Neural cell (in vitro differentiated cells): ENCODE measurements at regions not wholly inside any gene's neighbourhood (a gene's known extent, or its start where the extent isn't known, plus 50 kb on each side); places are given as distances from the start of the nearest gene placed in this dataset.
A peak's percentile ranks its signal among the peaks of the same experiment; 100 is the strongest.
"Not testable (repeated sequence)": the region's sequence is repeated elsewhere in the genome, so short reads cannot be mapped to it uniquely, and the experiment has no call there.

Experiments used
- H2AFZ ChIP-seq: fragments of 200-600, 300-800 bp; sonication (generic), shearing (Covaris generic); 2 replicates; pipeline ENCODE4 v1.6.0; 2014; ENCODE audit warnings: low read depth, mild to moderate bottlenecking, antibody characterized with exemption, low read length, moderate library complexity
- H3F3A ChIP-seq: fragments of 200-600 bp; shearing (Covaris generic); 2 replicates; pipeline ENCODE4 v1.6.1; 2016; ENCODE audit warnings: mild to moderate bottlenecking, moderate library complexity, mixed read lengths, antibody characterized with exemption, low read length; ENCODE audit not compliant: insufficient read depth, poor library complexity, severe bottlenecking
- H3K27ac ChIP-seq: fragments of 200-600, 300-800 bp; sonication (generic), shearing (Covaris generic); 2 replicates; pipeline ENCODE4 v1.5.1; 2014; ENCODE audit warnings: mild to moderate bottlenecking, low read length, moderate library complexity
- H3K27me3 ChIP-seq: fragments of 300-800, 200-600 bp; sonication (generic), shearing (Covaris generic); 2 replicates; pipeline ENCODE4 v1.6.0; 2014; ENCODE audit warnings: mild to moderate bottlenecking, low read depth, low read length, moderate library complexity; ENCODE audit not compliant: insufficient read depth
- H3K36me3 ChIP-seq: fragments of 300-800, 200-600 bp; sonication (generic), shearing (Covaris generic); 2 replicates; pipeline ENCODE4 v1.5.1; 2014; ENCODE audit warnings: mild to moderate bottlenecking, antibody characterized with exemption, low read length, moderate library complexity; ENCODE audit not compliant: insufficient read depth
- H3K4me2 ChIP-seq: fragments of 300-800, 200-600 bp; sonication (generic), shearing (Covaris generic); 2 replicates; pipeline ENCODE4 v1.6.0; 2014; ENCODE audit warnings: mild to moderate bottlenecking, low read length
- H3K4me3 ChIP-seq: fragments of 300-800, 200-600 bp; sonication (generic), shearing (Covaris generic); 2 replicates; pipeline ENCODE4 v1.5.1; 2014; ENCODE audit warnings: mild to moderate bottlenecking, low read length, moderate library complexity
- H3K79me2 ChIP-seq: fragments of 200-600 bp; shearing (Covaris generic); replicated peaks from 2 replicates; pipeline ENCODE4 v1.6.0; 2014; ENCODE audit warnings: mild to moderate bottlenecking, low read length, moderate library complexity; ENCODE audit not compliant: insufficient read depth
- H3K9ac ChIP-seq: fragments of 300-800, 200-600 bp; sonication (generic), shearing (Covaris generic); 2 replicates; pipeline ENCODE4 v1.6.1; 2016; ENCODE audit warnings: mild to moderate bottlenecking, low read length, mixed read lengths
- H3K9me2 ChIP-seq: fragments of 200-600 bp; shearing (Covaris generic); 2 replicates; pipeline ENCODE4 v1.6.1; 2016; ENCODE audit warnings: mild to moderate bottlenecking, low read length, mixed read lengths; ENCODE audit not compliant: insufficient read depth
- H3K9me3 ChIP-seq: fragments of 200-600, 300-800 bp; sonication (generic), shearing (Covaris generic); 2 replicates; pipeline ENCODE4 v1.6.1; 2016; ENCODE audit warnings: mild to moderate bottlenecking, mixed run types, low read length, moderate library complexity, mixed read lengths
- H4K20me1 ChIP-seq: fragments of 200-600 bp; shearing (Covaris generic); 2 replicates; pipeline ENCODE4 v1.6.1; 2016; ENCODE audit warnings: mild to moderate bottlenecking, mixed run types; ENCODE audit not compliant: insufficient read depth
- EP300 ChIP-seq: fragments of 450-650 bp; conservative IDR thresholded peaks from 2 replicates; pipeline ENCODE4 v1.6.1; 2014; ENCODE audit warnings: antibody characterized with exemption, mild to moderate bottlenecking, moderate library complexity; ENCODE audit not compliant: poor library complexity, severe bottlenecking
- EZH2 ChIP-seq: fragments of 200-600, 300-800 bp; shearing (Covaris generic), sonication (generic); IDR thresholded peaks from 2 replicates; pipeline ENCODE4 v1.6.1; 2014; ENCODE audit warnings: antibody characterized with exemption, low read length, borderline replicate concordance, mild to moderate bottlenecking; ENCODE audit not compliant: insufficient read depth, poor library complexity, severe bottlenecking
- MXI1 ChIP-seq: fragments of 450-650 bp; conservative IDR thresholded peaks from 2 replicates; pipeline ENCODE4 v1.6.1; 2014; ENCODE audit warnings: antibody characterized with exemption, mild to moderate bottlenecking; ENCODE audit not compliant: poor library complexity, severe bottlenecking
- POLR2AphosphoS5 ChIP-seq: IDR thresholded peaks from 2 replicates; pipeline ENCODE4 v1.6.1; 2012
- RAD21 ChIP-seq: fragments of 450-650 bp; conservative IDR thresholded peaks from 2 replicates; pipeline ENCODE4 v1.6.1; 2014; ENCODE audit warnings: antibody characterized with exemption, mild to moderate bottlenecking, moderate library complexity
- REST ChIP-seq: IDR thresholded peaks from 2 replicates; pipeline ENCODE4 v1.6.1; 2012; ENCODE audit warnings: borderline replicate concordance
- SMC3 ChIP-seq: fragments of 450-650 bp; conservative IDR thresholded peaks from 2 replicates; pipeline ENCODE4 v1.6.1; 2014; ENCODE audit warnings: antibody characterized with exemption, mild to moderate bottlenecking, moderate library complexity; ENCODE audit not compliant: poor library complexity
- TAF1 ChIP-seq: IDR thresholded peaks from 2 replicates; pipeline ENCODE4 v1.6.1; 2012; ENCODE audit warnings: low read depth
- TF ChIP-seq, protein P1 (sequence below): fragments of 450-650 bp; IDR thresholded peaks from 2 replicates; pipeline ENCODE4 v1.5.1; 2014; ENCODE audit warnings: antibody characterized with exemption, mild to moderate bottlenecking, moderate library complexity; ENCODE audit not compliant: poor library complexity, severe bottlenecking

- Histone ChIP-seq H3K4me3 (no peak overlapping the region), H3K79me2 (no peaks in the 10 kb centered on the region), H3K27ac (no peak overlapping the region), H3F3A (no peaks in the 10 kb centered on the region), H3K36me3 (no peaks in the 10 kb centered on the region), H3K9me2 (no peaks in the 10 kb centered on the region), H3K27me3 (no peaks in the 10 kb centered on the region), H4K20me1 (no peaks in the 10 kb centered on the region), H3K4me2 (no peak overlapping the region), H3K9ac (no peak overlapping the region), H3K9me3 (no peaks in the 10 kb centered on the region), H2AFZ (no peak overlapping the region)
- no peak for TF ChIP-seq SMC3
- TF ChIP-seq MXI1, result no peak
- TF ChIP-seq EZH2, result no peak
- no peak for TF ChIP-seq POLR2AphosphoS5
Measured at GRCh38 chr6:147689398-147689797, 180.9 kb downstream of the SAMD5 start.

DNA sequence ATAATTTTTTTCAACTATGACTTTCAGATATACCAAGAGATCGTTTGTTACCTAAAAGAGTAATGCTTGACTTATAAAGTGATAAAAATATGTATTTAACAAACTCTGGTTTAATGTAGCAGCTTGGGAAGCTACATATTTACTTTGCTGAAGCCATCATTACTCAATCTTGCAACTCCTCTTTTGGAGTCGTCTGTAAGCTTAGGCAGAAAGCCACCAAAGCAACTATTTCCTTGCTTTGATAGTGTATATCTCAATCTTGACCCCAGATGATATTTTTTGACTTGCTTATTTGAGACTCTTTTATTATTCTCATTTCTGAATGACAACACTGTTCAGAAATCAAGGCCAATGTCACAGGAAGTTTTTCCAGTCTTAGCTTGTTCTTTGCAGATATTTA, 183.0 kb downstream of the SAMD5 start:
- Histone ChIP-seq H3K79me2 (no peaks in the 10 kb centered on the region), H3K4me2 (no peak overlapping the region), H2AFZ (no peak overlapping the region), H3K27ac (no peak overlapping the region), H3K9ac (no peak overlapping the region), H3K9me2 (no peaks in the 10 kb centered on the region), H3F3A (no peaks in the 10 kb centered on the region), H3K9me3 (no peaks in the 10 kb centered on the region), H3K4me3 (no peak overlapping the region), H4K20me1 (no peaks in the 10 kb centered on the region), H3K36me3 (no peaks in the 10 kb centered on the region), H3K27me3 (no peaks in the 10 kb centered on the region)
- no peak for TF ChIP-seq REST
- no peak for TF ChIP-seq RAD21
- TF ChIP-seq EP300, result no peak
- TF ChIP-seq, protein P1, sequence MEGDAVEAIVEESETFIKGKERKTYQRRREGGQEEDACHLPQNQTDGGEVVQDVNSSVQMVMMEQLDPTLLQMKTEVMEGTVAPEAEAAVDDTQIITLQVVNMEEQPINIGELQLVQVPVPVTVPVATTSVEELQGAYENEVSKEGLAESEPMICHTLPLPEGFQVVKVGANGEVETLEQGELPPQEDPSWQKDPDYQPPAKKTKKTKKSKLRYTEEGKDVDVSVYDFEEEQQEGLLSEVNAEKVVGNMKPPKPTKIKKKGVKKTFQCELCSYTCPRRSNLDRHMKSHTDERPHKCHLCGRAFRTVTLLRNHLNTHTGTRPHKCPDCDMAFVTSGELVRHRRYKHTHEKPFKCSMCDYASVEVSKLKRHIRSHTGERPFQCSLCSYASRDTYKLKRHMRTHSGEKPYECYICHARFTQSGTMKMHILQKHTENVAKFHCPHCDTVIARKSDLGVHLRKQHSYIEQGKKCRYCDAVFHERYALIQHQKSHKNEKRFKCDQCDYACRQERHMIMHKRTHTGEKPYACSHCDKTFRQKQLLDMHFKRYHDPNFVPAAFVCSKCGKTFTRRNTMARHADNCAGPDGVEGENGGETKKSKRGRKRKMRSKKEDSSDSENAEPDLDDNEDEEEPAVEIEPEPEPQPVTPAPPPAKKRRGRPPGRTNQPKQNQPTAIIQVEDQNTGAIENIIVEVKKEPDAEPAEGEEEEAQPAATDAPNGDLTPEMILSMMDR, result no peak
- TF ChIP-seq TAF1, result no peak
- TF ChIP-seq POLR2AphosphoS5, result no peak
- no peak for TF ChIP-seq EZH2
- no peak for TF ChIP-seq MXI1
- no peak for TF ChIP-seq SMC3

GRCh38 chr6:147693181-147693580, 184.7 kb downstream of the SAMD5 start:
- Histone ChIP-seq H3K27me3 (no peaks in the 10 kb centered on the region), H3K36me3 (no peaks in the 10 kb centered on the region), H3K9me2 (no peaks in the 10 kb centered on the region), H3K27ac (peak overlapping the region; percentile 71), H3K4me3 (peak overlapping the region; percentile 34), H2AFZ (no peak overlapping the region), H3K79me2 (no peaks in the 10 kb centered on the region), H3F3A (no peaks in the 10 kb centered on the region), H3K4me2 (peak overlapping the region; percentile 20), H3K9ac (peak overlapping the region; percentile 45), H3K9me3 (no peaks in the 10 kb centered on the region), H4K20me1 (no peaks in the 10 kb centered on the region)
- peak; percentile 72 for TF ChIP-seq POLR2AphosphoS5
- TF ChIP-seq, protein P1, result no peak
- no peak for TF ChIP-seq MXI1
- TF ChIP-seq EP300, result peak; percentile 91
- peak; percentile 26 for TF ChIP-seq RAD21
- no peak for TF ChIP-seq EZH2
- peak; percentile 49 for TF ChIP-seq SMC3

DNA sequence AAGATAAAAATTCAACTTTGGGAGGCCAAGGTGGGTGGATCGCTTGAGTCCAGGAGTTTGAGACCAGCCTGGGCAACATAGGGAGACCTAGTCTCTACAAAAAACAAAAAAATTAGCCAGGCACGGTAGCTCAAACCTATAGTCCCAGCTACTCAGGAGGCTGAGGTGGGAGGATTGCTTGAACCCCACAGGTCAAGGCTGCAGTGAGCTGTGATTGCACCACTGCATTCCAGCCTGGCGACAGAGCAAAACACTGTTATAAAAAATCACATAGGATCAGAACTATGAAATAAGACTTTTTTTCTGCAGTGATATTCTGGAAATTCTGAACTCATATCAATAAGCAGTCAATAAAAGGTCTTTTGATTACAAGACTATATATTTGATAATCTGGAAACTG, 186.1 kb downstream of the SAMD5 start:
- H3K79me2 ChIP-seq, H4K20me1 ChIP-seq, H3K36me3 ChIP-seq, H3K9me3 ChIP-seq, H3K9me2 ChIP-seq, H2AFZ ChIP-seq, H3K27me3 ChIP-seq, H3F3A ChIP-seq, H3K4me3 ChIP-seq, H3K27ac ChIP-seq, H3K9ac ChIP-seq, H3K4me2 ChIP-seq: not testable (repeated sequence)
